Loucy (cell line): ENCODE measurements at regions not wholly inside any gene's neighbourhood (a gene's known extent, or its start where the extent isn't known, plus 50 kb on each side); places are given as distances from the start of the nearest gene placed in this dataset.

Experiments
- CTCF ChIP-seq: fragments of 200-600 bp; sonication (generic); conservative IDR thresholded peaks from 2 replicates; pipeline ENCODE4 v1.5.1; 2014; ENCODE audit warnings: mild to moderate bottlenecking, antibody characterized with exemption, low read length
- EZH2phosphoT487 ChIP-seq: fragments of 200-600 bp; IDR thresholded peaks from 2 replicates; pipeline ENCODE4 v1.6.1; 2018; ENCODE audit warnings: antibody characterized with exemption, mild to moderate bottlenecking, moderate library complexity, borderline replicate concordance

DNA sequence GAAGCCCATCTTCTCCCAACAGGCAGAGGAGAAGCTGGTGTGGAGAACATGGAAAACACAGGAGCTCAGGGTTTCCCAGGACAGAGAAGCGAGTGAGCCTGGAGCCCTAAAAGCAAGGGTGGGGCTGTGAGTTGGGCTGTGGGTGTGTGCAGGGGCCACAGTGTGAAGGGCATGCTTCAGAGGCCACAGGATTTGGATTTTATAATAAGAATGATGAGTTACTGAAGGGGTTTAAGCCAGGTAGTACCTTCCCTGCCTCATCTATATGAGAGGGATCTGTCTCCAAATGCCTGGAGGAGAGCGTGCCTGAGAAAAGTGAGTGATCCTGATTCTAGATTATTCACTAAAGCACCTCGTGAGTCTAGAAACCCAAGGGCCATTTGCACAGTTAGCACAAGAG is 106.8 kb downstream of the VPREB1 start:
- no peak for TF ChIP-seq CTCF
- TF ChIP-seq EZH2phosphoT487 = no peak
